ENCODE measurements at regions not wholly inside any gene's neighbourhood (a gene's known extent, or its start where the extent isn't known, plus 50 kb on each side); places are given as distances from the start of the nearest gene placed in this dataset.

GRCh38 chr3:124413989-124414598 is 316.2 kb upstream of the UMPS start:
- TF ChIP-seq POLR2A (IDR thresholded peaks at IDR 0.05; ENCODE audit: control extremely low read depth in 1 of 2, low read depth in 2 of 2, low read length in 2 of 2) (no peak), SIRT6 (IDR thresholded peaks at IDR 0.05; ENCODE audit: low read length) (no peak), JUN (IDR thresholded peaks at IDR 0.05; ENCODE audit: low read depth, low read length) (no peak)
